H9 (cell line): ENCODE measurements at regions not wholly inside any gene's neighbourhood (a gene's known extent, or its start where the extent isn't known, plus 50 kb on each side); places are given as distances from the start of the nearest gene placed in this dataset.

ENCODE experiments used
- DNase-seq: peaks from one replicate; pipeline ENCODE4 v3.0.0-alpha.2; 2017
- H2AFZ ChIP-seq: one replicate; pipeline ENCODE4 v1.6.1; 2013; ENCODE audit warnings: mild to moderate bottlenecking, low read length, control low read depth, moderate library complexity
- H2AK5ac ChIP-seq: 2 replicates; pipeline ENCODE4 v1.6.1; 2013; ENCODE audit warnings: low read length, control low read depth, mixed read lengths; ENCODE audit not compliant: insufficient read length
- H2BK120ac ChIP-seq: one replicate; pipeline ENCODE4 v1.6.1; 2013; ENCODE audit warnings: low read depth, mild to moderate bottlenecking, low read length, control low read depth, inconsistent platforms; ENCODE audit not compliant: poor library complexity, severe bottlenecking
- H2BK12ac ChIP-seq: 2 replicates; pipeline ENCODE4 v1.6.1; 2013; ENCODE audit warnings: low read length, control low read depth, mixed read lengths, low read depth; ENCODE audit not compliant: insufficient read length
- H2BK15ac ChIP-seq: 2 replicates; pipeline ENCODE4 v1.6.1; 2013; ENCODE audit warnings: low read depth, low read length, control low read depth
- H2BK20ac ChIP-seq: one replicate; pipeline ENCODE4 v1.6.1; 2013; ENCODE audit warnings: low read depth, mild to moderate bottlenecking, low read length, control low read depth, inconsistent platforms; ENCODE audit not compliant: poor library complexity, severe bottlenecking
- H2BK5ac ChIP-seq: 2 replicates; pipeline ENCODE4 v1.6.1; 2013; ENCODE audit warnings: low read length, control low read depth, mixed read lengths; ENCODE audit not compliant: insufficient read length
- H3K14ac ChIP-seq: 2 replicates; pipeline ENCODE4 v1.6.1; 2013; ENCODE audit warnings: low read length, control low read depth; ENCODE audit not compliant: insufficient read depth
- H3K18ac ChIP-seq: 2 replicates; pipeline ENCODE4 v1.6.1; 2013; ENCODE audit warnings: low read depth, mild to moderate bottlenecking, mixed read lengths, low read length, control low read depth; ENCODE audit not compliant: insufficient read length
- H3K23ac ChIP-seq: 2 replicates; pipeline ENCODE4 v1.6.1; 2013; ENCODE audit warnings: low read length, control low read depth, mixed read lengths, low read depth; ENCODE audit not compliant: insufficient read length
- H3K23me2 ChIP-seq: 2 replicates; pipeline ENCODE4 v1.6.1; 2013; ENCODE audit warnings: low read depth, mild to moderate bottlenecking, mixed read lengths, low read length, control low read depth; ENCODE audit not compliant: insufficient read length, poor library complexity, severe bottlenecking
- H3K27ac ChIP-seq: 2 replicates; pipeline ENCODE4 v1.5.1; 2013; ENCODE audit warnings: low read length, control low read depth, mixed read lengths, low read depth; ENCODE audit not compliant: insufficient read length
- H3K27me3 ChIP-seq: 2 replicates; pipeline ENCODE4 v1.6.1; 2013; ENCODE audit warnings: low read length, control low read depth, inconsistent platforms; ENCODE audit not compliant: insufficient read depth
- H3K4ac ChIP-seq: 2 replicates; pipeline ENCODE4 v1.6.1; 2013; ENCODE audit warnings: low read depth, mild to moderate bottlenecking, control low read depth, inconsistent platforms, low read length, moderate library complexity
- H3K4me1 ChIP-seq: 2 replicates; pipeline ENCODE4 v1.6.1; 2013; ENCODE audit warnings: low read length, control low read depth, inconsistent platforms; ENCODE audit not compliant: insufficient read depth
- H3K4me2 ChIP-seq: 2 replicates; pipeline ENCODE4 v1.6.1; 2013; ENCODE audit warnings: low read length, control low read depth, mixed read lengths; ENCODE audit not compliant: insufficient read length, insufficient read depth
- H3K56ac ChIP-seq: 2 replicates; pipeline ENCODE4 v1.6.1; 2013; ENCODE audit warnings: low read depth, mild to moderate bottlenecking, mixed read lengths, low read length, control low read depth; ENCODE audit not compliant: insufficient read length
- H3K79me1 ChIP-seq: 2 replicates; pipeline ENCODE4 v1.6.1; 2013; ENCODE audit warnings: low read depth, mild to moderate bottlenecking, moderate library complexity, low read length, control low read depth, inconsistent platforms; ENCODE audit not compliant: insufficient read depth, poor library complexity, severe bottlenecking
- H3K79me2 ChIP-seq: 2 replicates; pipeline ENCODE4 v1.6.1; 2013; ENCODE audit warnings: low read length, control low read depth, inconsistent platforms; ENCODE audit not compliant: insufficient read depth
- H3K9ac ChIP-seq: 2 replicates; pipeline ENCODE4 v1.6.1; 2013; ENCODE audit warnings: low read length, control low read depth, mixed read lengths; ENCODE audit not compliant: insufficient read length; ENCODE audit errors: extremely low read depth
- H3K9me3 ChIP-seq: one replicate; pipeline ENCODE4 v1.6.1; 2013; ENCODE audit warnings: low read depth, low read length, inconsistent platforms; ENCODE audit not compliant: control insufficient read depth
- H3T11ph ChIP-seq: one replicate; pipeline ENCODE4 v1.6.1; 2013; ENCODE audit warnings: mild to moderate bottlenecking, low read length, control low read depth, inconsistent platforms
- H4K20me1 ChIP-seq: one replicate; pipeline ENCODE4 v1.6.1; 2013; ENCODE audit not compliant: control insufficient read depth, insufficient read length, insufficient read depth
- H4K5ac ChIP-seq: 2 replicates; pipeline ENCODE4 v1.6.1; 2013; ENCODE audit warnings: low read depth, mild to moderate bottlenecking, mixed read lengths, low read length, control low read depth; ENCODE audit not compliant: insufficient read length
- H4K8ac ChIP-seq: replicated peaks from 2 replicates; pipeline ENCODE4 v1.6.1; 2013; ENCODE audit warnings: low read length, control low read depth, mixed read lengths, low read depth; ENCODE audit not compliant: insufficient read length
- H4K91ac ChIP-seq: 2 replicates; pipeline ENCODE4 v1.6.1; 2013; ENCODE audit warnings: low read depth, mild to moderate bottlenecking, moderate library complexity, mixed read lengths, low read length, control low read depth; ENCODE audit not compliant: insufficient read length
- H3K27ac Mint-ChIP-seq, 3 experiments: 2 replicates in 2 of 3; 3 replicates in 1 of 3; pipeline ENCODE4 v1.8.0; 2020 to 2021; ENCODE audit warnings: mixed read lengths in 3 of 3, mild to moderate bottlenecking in 1 of 3, moderate library complexity in 1 of 3
- H3K27me3 Mint-ChIP-seq: 2 replicates; pipeline ENCODE4 v1.8.0; 2021; ENCODE audit warnings: low read depth, mild to moderate bottlenecking, moderate library complexity, mixed read lengths
- H3K36me3 Mint-ChIP-seq, 3 experiments: 2 replicates in 2 of 3; 3 replicates in 1 of 3; pipeline ENCODE4 v1.8.0; 2020 to 2021; ENCODE audit warnings: low read depth in 3 of 3, mixed read lengths in 3 of 3; ENCODE audit not compliant: insufficient read depth in 1 of 3
- H3K4me1 Mint-ChIP-seq, 2 experiments: 2 replicates each; pipeline ENCODE4 v1.8.0; 2020; ENCODE audit warnings: mixed read lengths in 2 of 2
- H3K4me3 Mint-ChIP-seq, 2 experiments: 2 replicates in 1 of 2; 3 replicates in 1 of 2; pipeline ENCODE4 v1.8.0; 2020 to 2021; ENCODE audit warnings: mild to moderate bottlenecking in 2 of 2, mixed read lengths in 2 of 2, moderate library complexity in 1 of 2
- H3K9me3 Mint-ChIP-seq, 2 experiments: 2 replicates in 1 of 2; 3 replicates in 1 of 2; pipeline ENCODE4 v1.8.0; 2020; ENCODE audit warnings: mild to moderate bottlenecking in 2 of 2, mixed read lengths in 2 of 2, moderate library complexity in 1 of 2
- CTCF ChIP-seq: fragments of 200-600 bp; sonication (generic); conservative IDR thresholded peaks from 3 replicates; pipeline ENCODE4 v1.8.0; 2021; ENCODE audit warnings: antibody characterized with exemption, mild to moderate bottlenecking
- WGBS: extraction: QIAGEN DNeasy Blood & Tissue Kit; methylation state at CpG from one replicate; pipeline ENCODE4 v1.1.7; 2013; ENCODE audit warnings: missing lambda C conversion rate, low lambda C conversion rate, mixed read lengths; ENCODE audit not compliant: insufficient read length; ENCODE audit errors: extremely low coverage; 5-methylcytosine and 5-hydroxymethylcytosine counted together

DNA sequence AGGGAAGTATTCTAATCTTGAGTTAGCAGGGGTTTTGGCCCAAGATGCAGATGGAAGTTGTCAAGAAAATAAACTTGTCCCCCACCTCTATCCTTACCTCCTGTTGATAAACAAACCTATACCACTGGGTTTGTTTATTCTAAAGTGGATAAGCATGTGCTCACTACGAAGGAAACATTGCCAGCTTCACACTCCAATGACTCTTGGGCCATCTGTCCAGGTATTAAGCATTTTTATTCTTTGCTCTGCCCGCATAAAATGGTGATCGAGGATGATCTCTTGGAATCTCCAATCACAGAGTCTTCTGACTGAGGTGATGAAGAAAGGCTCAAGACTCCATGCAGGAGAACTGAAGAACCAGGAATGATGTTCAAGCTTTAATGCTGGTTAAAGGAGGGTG lies 1908.4 kb upstream of the PIK3C3 start:
- H3K9me3 ChIP-seq: no peaks in the 10 kb centered on the region
- Mint-ChIP-seq H3K4me1 (peaks cover 14% of the 10 kb centered on the region in 2 experiments), H3K9me3 (no peaks in the 10 kb centered on the region), H3K36me3 (no peaks in the 10 kb centered on the region), H3K4me3 (no peak overlapping the region), H3K27ac (no peak overlapping the region), H3K27me3 (peaks cover 1% of the 10 kb centered on the region)
- no peak overlapping the region for H4K91ac ChIP-seq
- no peak for TF ChIP-seq CTCF
- H3K4me2 ChIP-seq: no peak overlapping the region
- H3K4ac ChIP-seq: no peak overlapping the region
- no peak overlapping the region for H2AFZ ChIP-seq
- H3K18ac ChIP-seq: no peak overlapping the region
- H2BK20ac ChIP-seq: no peak overlapping the region
- H3K9ac ChIP-seq: no peak overlapping the region
- H3K14ac ChIP-seq: no peak overlapping the region
- H3T11ph ChIP-seq: no peak overlapping the region
- H3K23me2 ChIP-seq: no peaks in the 10 kb centered on the region
- no peak overlapping the region for H3K27ac ChIP-seq
- H3K79me2 ChIP-seq: no peaks in the 10 kb centered on the region
- H4K5ac ChIP-seq: no peak overlapping the region
- DNase-seq: no peak
- no peak overlapping the region for H3K23ac ChIP-seq
- no peak overlapping the region for H2BK5ac ChIP-seq
- WGBS: no CpG with 5 or more reads among the region's 3 CpGs
- no peaks in the 10 kb centered on the region for H3K27me3 ChIP-seq
- H2AK5ac ChIP-seq: no peak overlapping the region
- H3K56ac ChIP-seq: no peak overlapping the region
- H2BK12ac ChIP-seq: no peak overlapping the region
- no peak overlapping the region for H4K8ac ChIP-seq
- H3K4me1 ChIP-seq: no peaks in the 10 kb centered on the region
- H2BK15ac ChIP-seq: no peak overlapping the region
- no peaks in the 10 kb centered on the region for H3K79me1 ChIP-seq
- H2BK120ac ChIP-seq: no peak overlapping the region
- no peaks in the 10 kb centered on the region for H4K20me1 ChIP-seq
